Common myeloid progenitor, CD34-positive (primary cell): ENCODE measurements at regions not wholly inside any gene's neighbourhood (a gene's known extent, or its start where the extent isn't known, plus 50 kb on each side); places are given as distances from the start of the nearest gene placed in this dataset.
"Not testable (repeated sequence)": the region's sequence is repeated elsewhere in the genome, so short reads cannot be mapped to it uniquely, and the experiment has no call there.

Experiments
- CTCF ChIA-PET: fragments of 350-600 bp; sonication (Branson Sonifier 250); formaldehyde crosslinking; loops from one replicate; lab custom pipeline; 2021; ENCODE audit warnings: antibody characterized with exemption; lab: Charles Lee
- POLR2A ChIA-PET: fragments of 350-600 bp; sonication (Branson Sonifier 250); formaldehyde crosslinking; loops from one replicate; lab custom pipeline; 2021; ENCODE audit warnings: antibody characterized with exemption; lab: Charles Lee
- DNase-seq, 3 donors: peaks; one replicate each; pipeline versions ENCODE4 v3.0.0 to v3.0.0-alpha.2; 2013
- H3K27ac ChIP-seq, 2 experiments: 1 replicate in 1 of 2; 2 replicates in 1 of 2; pipeline ENCODE4 v1.7.0; 2013; ENCODE audit warnings: inconsistent platforms in 2 of 2, low read length in 2 of 2, mild to moderate bottlenecking in 2 of 2, low read depth in 1 of 2, moderate library complexity in 1 of 2; ENCODE audit not compliant: severe bottlenecking in 2 of 2, insufficient read depth in 1 of 2, poor library complexity in 1 of 2
- H3K27me3 ChIP-seq, 5 experiments: replicated peaks in 2 of 5; 1 replicate in 3 of 5; 2 replicates in 2 of 5; pipeline versions ENCODE4 v1.6.1 to v1.7.0; 2013; ENCODE audit warnings: low read length in 4 of 5, mild to moderate bottlenecking in 2 of 5, moderate library complexity in 2 of 5, inconsistent platforms in 1 of 5; ENCODE audit not compliant: insufficient read depth in 5 of 5, control insufficient read depth in 4 of 5
- H3K36me3 ChIP-seq, 4 experiments: 1 replicate in 2 of 4; 2 replicates in 2 of 4; pipeline versions ENCODE4 v1.6.1 to v1.7.0; 2013; ENCODE audit warnings: low read length in 3 of 4, control low read depth in 1 of 4, mild to moderate bottlenecking in 1 of 4; ENCODE audit not compliant: control insufficient read depth in 4 of 4, insufficient read depth in 4 of 4
- H3K4me1 ChIP-seq, 4 experiments: 1 replicate in 3 of 4; 2 replicates in 1 of 4; pipeline versions ENCODE4 v1.6.1 to v1.7.1; 2013; ENCODE audit warnings: low read length in 3 of 4, mild to moderate bottlenecking in 3 of 4, control low read depth in 1 of 4, inconsistent platforms in 1 of 4, moderate library complexity in 1 of 4; ENCODE audit not compliant: control insufficient read depth in 4 of 4, insufficient read depth in 4 of 4; ENCODE audit errors: control extremely low read depth in 1 of 4
- H3K4me3 ChIP-seq, 7 experiments: 1 replicate in 4 of 7; 2 replicates in 3 of 7; pipeline versions ENCODE4 v1.5.1 to v1.7.0; 2013; ENCODE audit warnings: mild to moderate bottlenecking in 7 of 7, low read length in 6 of 7, moderate library complexity in 6 of 7, inconsistent platforms in 2 of 7, low read depth in 2 of 7, control low read depth in 1 of 7; ENCODE audit not compliant: insufficient read depth in 4 of 7, control insufficient read depth in 1 of 7; ENCODE audit errors: extremely low read depth in 1 of 7
- H3K9me3 ChIP-seq, 5 experiments: 1 replicate in 4 of 5; 2 replicates in 1 of 5; pipeline versions ENCODE4 v1.6.1 to v1.7.1; 2013; ENCODE audit warnings: low read length in 4 of 5, mild to moderate bottlenecking in 2 of 5, inconsistent platforms in 1 of 5, low read depth in 1 of 5, moderate library complexity in 1 of 5; ENCODE audit not compliant: control insufficient read depth in 4 of 5, insufficient read depth in 2 of 5; ENCODE audit errors: control extremely low read depth in 1 of 5
- WGBS: methylation state at CpG from one replicate; pipeline ENCODE4 v1.1.5; 2013; ENCODE audit not compliant: insufficient coverage; 5-methylcytosine and 5-hydroxymethylcytosine counted together

- POLR2A ChIA-PET: not testable (repeated sequence)
These were observed 297.8 kb downstream of the ZPLD1 start for GRCh38 chr3:102732581-102732980.

GRCh38 chr3:102733791-102734563 lies 299.2 kb downstream of the ZPLD1 start:
- no peak overlapping the region for H3K27ac ChIP-seq
- 87% methylated on average over 3 of the region's 5 CpGs for WGBS
- no peaks in the 10 kb centered on the region for H3K27me3 ChIP-seq
- no peak for DNase-seq
- ChIA-PET CTCF (no interaction called here), POLR2A (no interaction called here)
- no peaks in the 10 kb centered on the region for H3K9me3 ChIP-seq
- H3K36me3 ChIP-seq: no peaks in the 10 kb centered on the region
- no peak overlapping the region for H3K4me3 ChIP-seq
- no peaks in the 10 kb centered on the region for H3K4me1 ChIP-seq

More at GRCh38 chr3:102732581-102732980, 297.8 kb downstream of the ZPLD1 start:
- not testable (repeated sequence) for H3K36me3 ChIP-seq, H3K27ac ChIP-seq, H3K27me3 ChIP-seq, H3K9me3 ChIP-seq, H3K4me3 ChIP-seq, DNase-seq, H3K4me1 ChIP-seq
- CTCF ChIA-PET: interaction anchor here (1.2 kb wide), 1 partner anchor 11 kb away, joined by 3 read pairs; no protein-coding TSS in a partner anchor
- WGBS: 96% methylated on average over 9 of the region's 12 CpGs

GRCh38 chr3:102735311-102735710 lies 300.5 kb downstream of the ZPLD1 start:
- no peak for DNase-seq
- ChIA-PET CTCF (no interaction called here), POLR2A (no interaction called here)
- Histone ChIP-seq H3K4me1 (no peaks in the 10 kb centered on the region), H3K4me3 (no peak overlapping the region), H3K36me3 (no peaks in the 10 kb centered on the region), H3K27me3 (no peaks in the 10 kb centered on the region), H3K9me3 (peaks cover 0 to 2% (median 0%) of the 10 kb centered on the region in 5 experiments), H3K27ac (no peak overlapping the region)
- no CpG with 5 or more reads among the region's 1 CpG for WGBS

GRCh38 chr3:102736288-102736974 lies 301.6 kb downstream of the ZPLD1 start:
- Histone ChIP-seq H3K36me3 (no peaks in the 10 kb centered on the region), H3K4me1 (no peaks in the 10 kb centered on the region), H3K27ac (no peak overlapping the region), H3K9me3 (peaks cover 0 to 2% (median 0%) of the 10 kb centered on the region in 5 experiments), H3K4me3 (no peak overlapping the region), H3K27me3 (no peaks in the 10 kb centered on the region)
- ChIA-PET POLR2A (no interaction called here), CTCF (no interaction called here)
- no peak for DNase-seq
- WGBS: 98% methylated on average over 5 of the region's 8 CpGs

- H3K36me3 ChIP-seq: no peaks in the 10 kb centered on the region
- no peak overlapping the region for H3K27ac ChIP-seq
- POLR2A ChIA-PET: no interaction called here
- no peak overlapping the region for H3K4me3 ChIP-seq
- no peaks in the 10 kb centered on the region for H3K4me1 ChIP-seq
- peaks cover 0 to 2% (median 0%) of the 10 kb centered on the region in 5 experiments for H3K9me3 ChIP-seq
- DNase-seq: no peak
- CTCF ChIA-PET: no interaction called here
- WGBS: 95% methylated on average over 2 of the region's 2 CpGs
- no peaks in the 10 kb centered on the region for H3K27me3 ChIP-seq
These were observed 302.1 kb downstream of the ZPLD1 start for GRCh38 chr3:102736975-102737304.

GRCh38 chr3:102737353-102737752 lies 302.5 kb downstream of the ZPLD1 start:
- no peaks in the 10 kb centered on the region for H3K4me1 ChIP-seq
- no peak overlapping the region for H3K4me3 ChIP-seq
- H3K27ac ChIP-seq: no peak overlapping the region
- ChIA-PET POLR2A (no interaction called here), CTCF (no interaction called here)
- H3K9me3 ChIP-seq: peaks cover 0 to 2% (median 0%) of the 10 kb centered on the region in 5 experiments
- H3K27me3 ChIP-seq: no peaks in the 10 kb centered on the region
- DNase-seq: no peak
- 93% methylated on average over 3 of the region's 3 CpGs for WGBS
- no peaks in the 10 kb centered on the region for H3K36me3 ChIP-seq

GRCh38 chr3:102741105-102741504 lies 306.3 kb downstream of the ZPLD1 start:
- CTCF ChIA-PET: no interaction called here
- Histone ChIP-seq H3K27me3 (no peaks in the 10 kb centered on the region), H3K27ac (no peak overlapping the region), H3K36me3 (no peaks in the 10 kb centered on the region), H3K9me3 (peaks cover 0 to 2% (median 0%) of the 10 kb centered on the region in 5 experiments), H3K4me1 (no peaks in the 10 kb centered on the region), H3K4me3 (no peak overlapping the region)
- POLR2A ChIA-PET: no interaction called here
- 93% methylated on average over 6 of the region's 6 CpGs for WGBS
- no peak for DNase-seq
